Gastrocnemius medialis (tissue), 4 donors: ENCODE measurements at regions not wholly inside any gene's neighbourhood (a gene's known extent, or its start where the extent isn't known, plus 50 kb on each side); places are given as distances from the start of the nearest gene placed in this dataset.

Experiments used
- CTCF ChIP-seq, 5 experiments: fragments of 450-650 bp in 3 of 5; fragments of 200-600 bp in 2 of 5; sonication (generic) in 2 of 5; IDR thresholded peaks in 4 of 5; conservative IDR thresholded peaks in 1 of 5; 1 replicate in 4 of 5; 2 replicates in 1 of 5; pipeline ENCODE4 v1.5.1; 2016 to 2019; ENCODE audit warnings: antibody characterized with exemption in 5 of 5, mild to moderate bottlenecking in 3 of 5, moderate library complexity in 3 of 5
- POLR2A ChIP-seq, 2 donors: fragments of 450-650 bp; IDR thresholded peaks; one replicate each; pipeline ENCODE4 v1.6.1; 2017; ENCODE audit warnings: antibody characterized with exemption in 2 of 2, mild to moderate bottlenecking in 2 of 2, moderate library complexity in 2 of 2

- TF ChIP-seq POLR2A (IDR thresholded peaks at IDR 0.05) (no peak), CTCF (IDR thresholded peaks at IDR 0.05 in 4 of 5, conservative IDR thresholded peaks at IDR 0.05 in 1 of 5) (no peak)
Observed at GRCh38 chr2:147013696-147014392, 831.0 kb upstream of the ACVR2A start.
